ENCODE measurements at regions not wholly inside any gene's neighbourhood (a gene's known extent, or its start where the extent isn't known, plus 50 kb on each side); places are given as distances from the start of the nearest gene placed in this dataset.
"Not testable (repeated sequence)": the region's sequence is repeated elsewhere in the genome, so short reads cannot be mapped to it uniquely, and the experiment has no call there.

GRCh38 chrX:45447331-45447730, 246.7 kb upstream of the DIPK2B start:
- DNase-seq: no peak

DNA sequence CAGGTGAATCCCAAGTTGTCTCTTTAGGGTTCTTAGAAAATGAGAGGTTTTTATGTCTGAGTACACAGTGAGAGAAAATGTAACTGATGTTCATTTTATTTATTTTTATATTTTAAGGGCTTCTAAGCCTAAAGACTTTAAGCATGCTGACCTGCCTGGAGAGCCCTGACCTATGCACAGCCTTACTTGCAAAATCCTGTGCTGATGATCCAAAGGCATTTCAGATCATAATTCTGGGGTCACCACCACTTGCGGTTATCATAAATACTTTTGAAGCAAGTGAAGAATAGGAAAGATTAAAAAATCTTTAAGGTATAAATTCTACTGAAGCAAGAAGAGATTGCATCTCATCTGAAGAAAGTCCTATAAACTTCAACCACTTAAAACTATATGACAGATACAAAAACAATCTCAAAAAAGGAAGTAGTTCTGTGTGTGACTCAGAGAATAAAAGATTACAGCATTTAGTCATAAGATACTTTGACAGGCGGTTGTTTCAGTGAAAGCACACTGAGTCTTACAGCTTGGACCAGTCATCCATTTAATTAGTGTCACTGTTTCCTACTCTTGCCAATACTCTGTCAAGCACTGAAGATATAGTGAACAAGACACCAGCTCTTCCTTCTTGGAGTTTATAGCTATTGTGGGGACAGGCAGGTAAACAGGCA, 245.2 kb upstream of the DIPK2B start:
- DNase-seq: no peak

DNA sequence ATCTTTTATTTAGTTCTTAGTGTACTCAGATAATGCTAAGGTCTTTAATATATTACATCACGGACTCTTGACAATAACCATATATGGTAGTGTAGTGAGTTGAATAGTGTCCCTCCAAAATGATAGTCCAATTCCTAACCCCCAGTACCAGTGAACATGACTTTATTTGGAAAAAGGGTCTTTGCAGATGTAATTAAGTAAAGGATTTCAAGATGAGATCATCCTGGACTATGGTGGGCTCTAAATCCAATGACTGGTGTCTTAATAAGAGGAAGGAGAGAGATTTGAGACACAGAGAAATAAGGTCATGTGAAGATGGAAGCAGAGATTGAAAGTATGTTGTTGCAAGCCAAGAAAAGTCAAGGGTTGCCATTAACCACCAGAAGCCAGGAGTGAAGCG, 236.5 kb upstream of the DIPK2B start:
- DNase-seq: no peak

DNA sequence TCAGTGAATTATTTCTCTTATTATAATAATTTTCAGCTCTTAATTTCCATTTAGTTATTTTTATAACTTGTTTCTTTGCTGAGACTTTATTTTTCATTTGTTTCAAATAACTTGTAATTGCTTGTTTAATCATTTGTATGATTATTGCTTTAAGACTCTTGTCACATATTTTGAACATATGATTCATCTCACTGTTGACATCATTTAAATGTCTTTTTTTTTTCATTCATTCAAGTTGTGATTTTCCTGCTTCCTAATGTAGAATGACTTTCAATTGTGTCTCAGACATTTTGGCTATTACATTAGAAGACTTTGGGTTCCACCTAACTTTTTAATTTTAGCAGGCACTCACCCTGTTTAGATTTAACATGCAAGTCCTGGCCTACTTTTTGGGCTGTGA, 234.8 kb upstream of the DIPK2B start:
- DNase-seq: no peak

- no peak for DNase-seq
These were observed 233.6 kb upstream of the DIPK2B start for GRCh38 chrX:45434231-45434630.

DNA sequence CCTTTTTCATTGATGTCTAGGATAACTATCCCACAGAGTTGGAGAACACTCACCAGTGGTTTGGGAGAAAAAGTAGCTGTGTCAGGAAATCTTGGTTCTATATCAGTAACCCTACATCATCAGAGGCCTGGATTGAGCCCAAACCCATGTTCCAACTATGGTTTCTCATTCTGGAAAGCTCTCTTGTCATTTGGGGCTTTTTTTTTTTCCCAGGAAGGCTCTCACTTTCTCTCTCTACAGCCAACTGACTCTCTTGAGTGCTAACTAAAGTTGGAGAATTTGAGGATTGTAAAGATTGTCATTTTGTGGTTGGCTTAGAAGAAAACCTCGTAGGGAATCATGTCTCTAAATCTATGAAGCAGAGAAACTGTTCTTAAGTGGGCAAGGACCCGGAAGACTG, 228.2 kb upstream of the DIPK2B start:
- DNase-seq: no peak

DNA sequence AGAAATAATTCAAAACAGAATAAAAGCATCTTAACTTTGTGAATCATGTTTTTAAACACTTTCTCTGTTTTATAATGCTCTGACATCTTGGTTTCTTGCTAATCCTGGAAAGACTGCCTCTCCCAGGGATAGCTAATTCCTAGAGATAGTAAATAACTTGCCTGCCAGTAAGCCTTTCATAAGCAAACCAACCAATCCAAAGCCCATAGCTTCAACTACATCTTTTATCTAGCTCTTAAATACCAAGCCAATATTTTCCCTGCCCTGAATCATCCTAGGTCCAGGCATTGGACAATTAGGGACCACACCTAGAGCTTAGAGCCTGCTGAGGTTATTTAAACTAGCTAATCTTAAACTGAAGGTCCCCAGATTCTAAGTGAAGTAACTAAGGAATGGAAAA, 223.7 kb upstream of the DIPK2B start:
- DNase-seq: no peak

- DNase-seq: no peak
These were observed 221.7 kb upstream of the DIPK2B start for GRCh38 chrX:45422216-45422925.

DNA sequence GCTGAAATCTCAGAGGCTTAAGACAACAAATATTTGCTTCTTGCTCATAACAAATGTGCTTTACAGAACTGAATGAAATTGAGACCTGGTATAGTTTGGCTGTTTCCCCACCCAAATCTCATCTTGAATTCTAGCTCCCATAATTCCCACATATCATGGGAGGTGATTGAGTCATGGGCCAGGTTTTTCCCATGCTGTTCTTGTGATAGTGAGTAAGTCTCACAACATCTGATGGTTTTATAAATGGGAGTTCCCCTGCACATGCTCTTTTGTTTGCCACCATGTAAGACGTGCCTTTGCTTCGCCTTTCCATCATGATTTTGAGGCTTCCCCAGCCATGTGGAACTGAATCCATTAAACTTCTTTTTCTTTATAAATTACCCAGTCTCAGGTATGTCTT, 221.1 kb upstream of the DIPK2B start:
- no peak for DNase-seq

DNA sequence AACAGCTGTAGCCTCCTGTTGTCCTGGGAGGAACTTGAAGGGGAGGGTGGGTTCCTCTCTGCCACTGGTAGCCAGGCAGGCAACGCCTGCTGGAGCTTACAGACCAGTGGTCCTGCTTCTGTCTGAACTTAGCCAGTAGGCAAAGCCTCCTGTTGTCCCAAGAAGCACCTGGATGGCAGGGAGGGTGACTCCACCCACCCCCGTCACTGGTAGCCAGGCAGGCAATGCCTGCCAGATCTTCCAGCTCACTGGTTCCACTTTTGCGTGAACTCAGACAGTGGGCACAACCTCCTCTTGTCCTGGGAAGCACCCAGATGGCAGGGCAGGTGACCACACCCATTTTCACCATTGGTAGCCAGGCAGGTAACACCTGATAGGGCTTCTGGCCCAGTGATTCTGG, 203.5 kb upstream of the DIPK2B start:
- no peak for DNase-seq

DNA sequence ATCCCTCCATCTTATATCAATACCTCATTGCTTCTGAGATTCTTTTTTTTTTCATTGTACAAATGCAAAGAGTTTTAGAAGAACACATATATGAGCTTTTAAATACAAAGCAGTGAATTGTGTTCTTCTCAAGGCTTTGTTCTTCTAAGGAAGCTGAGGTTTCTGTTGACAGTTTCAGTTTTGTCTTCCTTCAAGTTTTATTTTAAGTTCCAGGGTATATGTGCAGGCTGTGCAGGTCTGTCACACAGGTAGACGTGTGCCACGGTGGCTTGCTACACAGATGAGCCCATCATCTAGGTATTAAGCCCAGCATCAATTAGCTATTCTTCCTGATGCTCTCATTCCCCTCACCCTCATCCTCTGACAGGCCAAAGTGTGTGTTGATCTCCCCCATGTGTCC, 201.2 kb upstream of the DIPK2B start:
- no peak for DNase-seq

DNA sequence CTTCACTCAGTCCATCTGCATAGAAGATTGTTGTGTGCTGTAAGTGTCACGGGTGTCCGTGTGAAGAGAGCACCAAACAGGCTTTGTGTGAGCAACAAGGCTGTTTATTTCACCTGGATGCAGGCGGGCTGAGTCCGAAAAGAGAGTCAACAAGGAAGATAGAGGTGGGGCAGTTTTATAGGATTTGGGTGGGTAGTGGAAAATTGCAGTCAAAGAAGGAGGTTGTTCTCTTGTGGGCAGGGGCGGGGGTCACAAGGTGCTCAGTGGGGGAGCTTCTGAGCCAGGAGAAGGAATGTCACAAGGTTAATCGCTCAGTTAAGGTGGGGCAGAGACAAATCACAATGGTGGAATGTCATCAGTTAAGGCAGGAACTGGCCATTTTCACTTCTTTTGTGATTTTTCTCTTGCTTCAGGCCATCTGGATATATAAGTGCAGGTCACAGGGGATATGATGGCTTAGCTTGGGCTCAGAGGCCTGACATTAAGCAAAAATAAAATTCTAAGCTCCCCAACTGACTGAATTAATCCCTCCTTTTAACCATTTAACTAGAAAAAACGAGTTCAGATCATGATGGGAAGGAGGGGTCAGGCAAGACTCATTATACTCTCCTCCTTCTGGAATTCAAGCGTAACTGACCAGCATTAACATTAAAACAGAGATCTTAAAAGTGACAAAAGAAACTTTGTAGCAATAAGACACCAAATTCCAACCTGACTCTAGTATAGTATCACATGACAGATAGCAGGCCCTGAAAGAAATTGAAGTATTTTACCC, 200.5 kb upstream of the DIPK2B start:
- DNase-seq: not testable (repeated sequence)

- no peak for DNase-seq
These were observed 199.5 kb upstream of the DIPK2B start for GRCh38 chrX:45400027-45400779.

GRCh38 chrX:45385757-45386156, 185.1 kb upstream of the DIPK2B start:
- DNase-seq: no peak

DNA sequence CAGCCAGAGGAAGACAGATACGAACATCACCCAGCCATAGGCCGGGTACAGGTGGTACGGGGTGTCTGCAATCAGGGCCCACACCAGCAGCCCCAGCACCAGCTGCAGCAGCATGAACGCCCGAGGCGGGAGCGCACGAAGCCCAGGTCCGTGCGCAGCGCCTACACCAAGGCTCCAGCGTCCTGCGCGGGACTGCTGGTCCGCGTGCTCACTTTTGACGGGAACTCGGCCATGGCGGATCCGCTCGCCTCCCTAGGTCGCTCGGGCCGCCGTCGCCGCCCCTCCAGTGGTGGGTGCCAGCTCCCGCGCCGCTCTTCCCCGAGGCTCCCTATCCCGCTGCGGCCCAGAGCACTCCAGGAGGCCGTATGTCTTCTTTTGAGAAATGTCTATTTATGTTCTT, 181.2 kb upstream of the DIPK2B start:
- no peak for DNase-seq

DNA sequence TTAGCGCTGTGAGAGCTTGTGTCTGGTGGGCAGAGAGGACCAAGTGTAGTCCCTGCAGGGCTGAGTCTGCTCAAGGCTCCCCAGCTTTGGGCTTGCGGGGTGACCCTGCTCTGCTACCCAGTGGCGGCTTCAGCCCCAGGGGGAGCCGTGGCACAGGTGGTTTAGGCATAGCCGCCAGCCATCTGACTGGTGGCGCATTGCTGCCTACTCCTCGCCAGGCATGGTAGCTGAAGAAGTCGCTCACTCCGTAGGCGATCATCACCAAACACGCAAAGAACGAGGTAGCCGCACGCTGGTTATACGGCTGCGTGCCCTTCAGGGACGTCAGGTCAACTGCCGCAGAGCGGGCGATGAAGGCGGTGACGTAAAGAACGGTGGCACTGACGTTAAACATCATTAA, 180.7 kb upstream of the DIPK2B start:
- no peak for DNase-seq

DNA sequence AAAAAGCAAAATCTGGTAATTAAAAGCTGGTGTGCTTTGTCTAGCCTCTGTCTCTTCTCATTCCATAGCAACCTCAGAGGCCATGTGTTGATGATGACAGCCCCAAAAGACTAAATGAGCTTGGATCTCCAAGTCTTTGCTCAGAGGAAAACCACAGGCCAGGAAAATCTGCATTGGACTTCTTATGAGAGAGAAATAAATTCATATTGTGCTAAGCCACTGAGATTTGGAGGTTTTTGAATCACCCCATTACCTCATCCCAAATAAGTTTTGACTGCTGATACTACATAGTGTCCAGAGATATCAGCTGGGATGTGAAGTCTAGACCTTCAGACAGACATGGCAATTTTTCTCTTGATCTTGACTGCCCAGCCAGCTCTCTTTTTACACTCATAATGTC, 178.6 kb upstream of the DIPK2B start:
- DNase-seq: no peak

GRCh38 chrX:45372151-45372550, 171.5 kb upstream of the DIPK2B start:
- no peak for DNase-seq

DNA sequence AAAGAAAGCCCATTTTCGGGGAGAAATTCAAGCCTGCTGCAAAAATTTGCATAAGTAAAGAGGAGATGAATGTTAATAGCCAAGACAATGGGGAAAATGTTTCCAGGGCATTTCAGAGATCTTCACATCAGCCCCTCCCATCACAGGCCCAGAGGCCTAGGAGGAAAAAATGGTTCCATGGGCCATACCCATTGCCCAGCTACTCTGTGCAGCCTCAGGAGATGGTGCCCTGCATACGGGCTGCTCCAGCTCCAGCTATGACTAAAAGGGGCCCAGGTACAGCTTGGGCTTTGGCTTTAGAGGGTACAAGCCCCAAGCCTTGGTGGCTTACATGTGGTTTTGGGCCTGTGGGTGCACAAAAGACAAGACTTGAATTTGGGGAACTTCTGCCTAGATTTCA, 168.0 kb upstream of the DIPK2B start:
- DNase-seq: no peak

DNA sequence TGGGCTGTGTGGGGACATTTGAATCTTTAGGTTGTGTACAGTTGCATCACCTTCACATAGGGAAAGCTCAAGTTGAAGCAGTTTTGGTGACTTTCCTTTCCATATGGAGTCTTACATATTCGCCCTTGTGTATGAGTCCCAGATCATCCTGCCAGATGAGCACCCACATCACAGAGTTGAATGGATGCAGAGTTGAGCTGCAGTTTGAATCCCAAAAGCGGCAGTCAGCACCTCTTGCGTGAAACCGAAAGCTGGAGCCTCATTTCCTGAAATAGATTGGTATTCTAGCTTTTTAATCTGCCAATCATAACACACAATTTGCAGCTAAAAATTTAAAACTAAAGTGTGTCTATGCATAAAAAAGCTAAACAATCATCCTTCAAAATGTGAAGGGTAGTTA, 162.9 kb upstream of the DIPK2B start:
- DNase-seq: no peak

- DNase-seq: no peak
These were observed 159.9 kb upstream of the DIPK2B start for GRCh38 chrX:45360571-45360970.

GRCh38 chrX:45358392-45358791, 157.7 kb upstream of the DIPK2B start:
- DNase-seq: no peak

GRCh38 chrX:45353456-45353855, 152.8 kb upstream of the DIPK2B start:
- DNase-seq: no peak

Data from NCI-H1417 treated with DMSO at 0.1 percent for 48 hours (cell line).